GM12891 (cell line): ENCODE measurements at regions not wholly inside any gene's neighbourhood (a gene's known extent, or its start where the extent isn't known, plus 50 kb on each side); places are given as distances from the start of the nearest gene placed in this dataset.
"Not testable (repeated sequence)": the region's sequence is repeated elsewhere in the genome, so short reads cannot be mapped to it uniquely, and the experiment has no call there.

ENCODE experiments used
- DNase-seq: peaks from one replicate; pipeline ENCODE4 v3.0.0; 2011; ENCODE audit warnings: low spot score; ENCODE audit not compliant: insufficient read length
- FAIRE-seq: peaks from 2 replicates; lab custom pipeline; 2011; peaks lifted over from hg19 to GRCh38; lab: Jason Lieb, UNC
- PAX5 ChIP-seq: IDR thresholded peaks from 2 replicates; pipeline ENCODE4 v1.6.1; 2011; ENCODE audit warnings: low read length, moderate library complexity, mild to moderate bottlenecking; ENCODE audit not compliant: insufficient read depth, severe bottlenecking
- POLR2A ChIP-seq: IDR thresholded peaks from 2 replicates; pipeline ENCODE4 v1.6.1; 2011; ENCODE audit warnings: low read depth, low read length, control low read depth
- POLR2AphosphoS5 ChIP-seq: IDR thresholded peaks from 2 replicates; pipeline ENCODE4 v1.6.1; 2011; ENCODE audit warnings: low read depth, low read length, control low read depth
- POU2F2 ChIP-seq: IDR thresholded peaks from 2 replicates; pipeline ENCODE4 v1.6.1; 2011; ENCODE audit warnings: low read depth, mild to moderate bottlenecking, control low read depth, low read length, moderate library complexity
- SPI1 ChIP-seq: IDR thresholded peaks from 2 replicates; pipeline ENCODE4 v1.6.1; 2011; ENCODE audit warnings: low read depth, low read length, control low read depth
- TAF1 ChIP-seq: IDR thresholded peaks from 2 replicates; pipeline ENCODE4 v1.6.1; 2011; ENCODE audit warnings: low read depth, low read length, control low read depth

DNA sequence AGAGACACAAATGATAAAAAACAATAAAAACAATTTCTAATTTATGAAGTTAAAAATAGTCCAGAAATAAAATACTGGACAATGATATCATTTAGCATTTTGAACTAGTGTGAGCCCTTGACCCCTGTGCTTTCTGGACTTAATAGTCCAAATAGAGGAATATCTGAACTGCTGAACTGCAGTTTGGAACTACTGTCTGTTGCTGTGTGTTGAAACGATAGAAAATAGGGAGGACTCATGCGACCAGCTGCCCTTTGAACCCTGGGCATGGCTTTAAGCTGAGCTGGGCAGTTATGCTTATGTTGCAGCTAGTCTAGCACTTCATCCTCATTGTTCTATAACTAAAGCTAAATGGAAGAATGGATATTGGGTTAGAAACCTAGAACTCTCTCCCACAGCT lies 99.5 kb downstream of the FMR1NB start:
- no peak for FAIRE-seq
- TF ChIP-seq PAX5 (no peak), POLR2AphosphoS5 (no peak), POLR2A (no peak), POU2F2 (no peak), TAF1 (no peak)
- DNase-seq = no peak

GRCh38 chrX:148084611-148085010 lies 103.5 kb downstream of the FMR1NB start:
- FAIRE-seq = no peak
- TF ChIP-seq POU2F2 (no peak), POLR2AphosphoS5 (no peak), PAX5 (no peak), SPI1 (no peak), POLR2A (no peak), TAF1 (no peak)
- no peak for DNase-seq

GRCh38 chrX:148120151-148120550 lies 139.0 kb downstream of the FMR1NB start:
- no peak for DNase-seq
- no peak for TF ChIP-seq POU2F2
- no peak for TF ChIP-seq TAF1
- no peak for TF ChIP-seq SPI1
- no peak for TF ChIP-seq POLR2AphosphoS5
- TF ChIP-seq POLR2A = no peak
- TF ChIP-seq PAX5 = no peak
- no peak for FAIRE-seq

DNA sequence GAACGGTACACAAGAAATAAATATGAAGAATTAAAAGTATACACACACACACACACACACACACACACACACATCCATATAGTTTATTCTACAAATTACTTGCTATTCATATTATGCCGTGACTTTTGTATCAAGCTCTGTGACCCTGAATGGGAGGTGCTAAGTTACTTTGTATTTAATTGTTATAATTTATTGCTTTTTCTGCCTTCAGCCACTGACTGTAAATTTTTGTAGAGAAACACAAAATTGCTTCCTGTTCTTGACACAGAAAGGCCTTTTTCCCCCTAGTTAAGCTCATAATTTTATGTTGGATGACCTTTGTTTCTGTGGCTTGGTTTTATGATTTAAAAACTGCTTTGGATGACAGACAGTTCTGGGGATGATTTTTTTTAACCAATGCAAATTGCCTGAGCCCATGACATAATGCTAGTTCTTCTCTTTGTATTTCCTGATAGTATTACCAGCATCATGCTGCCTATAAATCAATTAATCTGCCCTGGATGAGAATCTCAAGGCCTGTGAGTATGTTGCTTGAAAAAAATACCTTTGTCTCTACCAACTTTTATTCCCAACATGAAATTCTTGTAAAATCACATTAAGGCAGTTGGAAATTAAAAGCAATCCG lies 140.0 kb downstream of the FMR1NB start:
- no peak for DNase-seq
- no peak for FAIRE-seq
- TF ChIP-seq PAX5 (no peak), POLR2AphosphoS5 (no peak), TAF1 (no peak), POLR2A (no peak), POU2F2 (no peak), SPI1 (no peak)

GRCh38 chrX:148128872-148129505 lies 147.9 kb downstream of the FMR1NB start:
- FAIRE-seq, DNase-seq: not testable (repeated sequence)

DNA sequence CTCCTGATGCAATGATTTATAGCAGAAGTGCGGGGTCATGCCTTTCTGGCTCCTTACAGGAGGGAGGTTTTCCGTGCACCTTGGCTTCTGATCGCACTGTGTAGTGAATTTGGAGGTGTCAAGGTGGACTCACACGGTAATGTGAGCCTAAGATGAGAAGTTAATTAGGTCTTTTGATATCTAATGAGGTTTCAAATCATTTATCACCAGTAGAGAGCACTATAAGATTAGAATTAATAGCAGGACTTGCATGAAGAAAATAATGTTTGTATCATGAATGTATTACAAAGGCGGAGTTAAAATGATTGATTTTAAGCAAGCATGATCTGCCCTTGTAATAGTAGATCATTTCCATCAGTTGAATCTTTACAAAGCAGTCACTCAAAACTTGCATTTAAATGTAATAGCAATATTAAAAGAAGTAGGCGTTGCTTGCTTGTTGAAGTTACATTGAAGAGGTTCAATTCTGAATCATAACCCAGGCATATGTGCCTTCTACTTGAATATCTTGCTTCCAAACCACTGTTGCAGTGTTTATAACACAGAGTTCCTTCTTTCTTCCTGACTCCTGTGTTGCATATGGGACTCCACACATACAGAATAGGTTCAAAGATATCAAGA lies 152.1 kb downstream of the FMR1NB start:
- DNase-seq = no peak
- peak; percentile 60 for FAIRE-seq
- no peak for TF ChIP-seq POU2F2

DNA sequence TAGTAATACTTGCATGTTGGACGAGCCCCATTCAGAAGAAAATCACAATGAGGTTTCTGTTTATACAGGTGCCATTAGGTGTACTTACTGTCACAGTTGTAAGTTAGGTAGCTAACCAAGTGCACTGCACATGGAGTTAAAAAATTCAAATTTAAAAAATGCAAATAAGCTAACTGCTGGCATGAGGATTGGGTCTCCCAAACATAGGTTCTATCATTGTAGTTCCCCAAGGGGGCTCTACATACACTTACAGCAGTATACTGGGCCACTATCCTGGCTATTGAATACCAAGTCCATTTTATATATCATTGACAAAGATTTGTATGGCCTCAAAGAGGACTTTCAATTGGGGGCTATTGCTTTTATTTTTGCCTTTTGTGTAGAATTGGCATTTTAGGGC lies 153.4 kb downstream of the FMR1NB start:
- no peak for TF ChIP-seq POLR2A
- no peak for TF ChIP-seq TAF1
- TF ChIP-seq POU2F2 = no peak
- TF ChIP-seq SPI1 = no peak
- no peak for TF ChIP-seq PAX5
- TF ChIP-seq POLR2AphosphoS5 = no peak
- DNase-seq (no peak), FAIRE-seq (no peak)

GRCh38 chrX:148135738-148136137 lies 154.6 kb downstream of the FMR1NB start:
- TF ChIP-seq POU2F2 = no peak
- TF ChIP-seq POLR2A = no peak
- TF ChIP-seq TAF1 = no peak
- TF ChIP-seq PAX5 = no peak
- TF ChIP-seq SPI1 = no peak
- TF ChIP-seq POLR2AphosphoS5 = no peak
- FAIRE-seq (no peak), DNase-seq (no peak)

- TF ChIP-seq POLR2AphosphoS5 (no peak), PAX5 (no peak), POU2F2 (no peak), TAF1 (no peak), SPI1 (no peak), POLR2A (no peak)
- DNase-seq (no peak), FAIRE-seq (no peak)
Observed at GRCh38 chrX:148146121-148146520, 165.0 kb downstream of the FMR1NB start.

DNA sequence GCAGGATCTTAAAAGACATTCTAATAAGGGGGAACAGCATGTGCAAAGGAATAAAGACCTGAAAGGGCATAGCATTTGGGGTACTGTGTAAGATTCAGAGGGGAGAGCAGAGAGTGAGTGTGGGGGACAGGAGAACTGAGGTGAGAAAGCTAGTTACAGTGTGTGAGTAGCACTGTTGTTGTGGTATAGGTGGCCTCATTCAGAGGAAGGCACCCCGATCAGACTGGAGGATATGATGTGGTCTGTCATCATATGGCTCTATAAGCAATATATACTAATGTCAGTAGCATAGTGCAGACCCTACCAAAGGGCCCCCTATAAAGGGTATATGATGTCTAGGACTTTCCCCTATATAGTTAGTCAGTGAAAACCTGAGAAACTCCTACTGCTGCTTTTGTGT lies 175.8 kb downstream of the FMR1NB start:
- FAIRE-seq (no peak), DNase-seq (no peak)
- no peak for TF ChIP-seq PAX5

GRCh38 chrX:148159796-148160195 lies 178.7 kb downstream of the FMR1NB start:
- FAIRE-seq = no peak
- TF ChIP-seq POLR2A = no peak
- TF ChIP-seq TAF1 = no peak
- TF ChIP-seq POLR2AphosphoS5 = no peak
- TF ChIP-seq POU2F2 = no peak
- no peak for TF ChIP-seq PAX5
- TF ChIP-seq SPI1 = no peak
- no peak for DNase-seq
